ENCODE measurements at regions not wholly inside any gene's neighbourhood (a gene's known extent, or its start where the extent isn't known, plus 50 kb on each side); places are given as distances from the start of the nearest gene placed in this dataset.
"Not testable (repeated sequence)": the region's sequence is repeated elsewhere in the genome, so short reads cannot be mapped to it uniquely, and the experiment has no call there.

GRCh38 chr4:68720723-68721122, 50.3 kb upstream of the UGT2B15 start:
- H3K27me3 ChIP-seq; H3K36me3 ChIP-seq; intact Hi-C loops (cut with DNase I; ENCODE audit: low total_unique reads); H3K4me1 ChIP-seq; H3K4me3 ChIP-seq; H3K27ac ChIP-seq; H3K9me3 ChIP-seq; DNase-seq (ENCODE audit: low spot score in 2 of 2): not testable (repeated sequence)

- no peaks in the 10 kb centered on the region for H3K4me1 ChIP-seq
- no peaks in the 10 kb centered on the region for H3K36me3 ChIP-seq
- H3K27me3 ChIP-seq: no peaks in the 10 kb centered on the region
- no peak overlapping the region for H3K4me3 ChIP-seq
- no peak for DNase-seq (ENCODE audit: low spot score in 2 of 2)
- H3K9me3 ChIP-seq: no peaks in the 10 kb centered on the region
- H3K27ac ChIP-seq: no peak overlapping the region
- TF ChIP-seq POLR2A (IDR thresholded peaks at IDR 0.05) (no peak), CTCF (IDR thresholded peaks at IDR 0.05) (no peak), POLR2AphosphoS5 (IDR thresholded peaks at IDR 0.05) (no peak)
- intact Hi-C loops (cut with DNase I; ENCODE audit: low total_unique reads): no loop called here
These were observed 54.0 kb upstream of the UGT2B15 start for GRCh38 chr4:68724426-68724825.

GRCh38 chr4:68724922-68725321, 54.5 kb upstream of the UGT2B15 start:
- TF ChIP-seq POLR2A (IDR thresholded peaks at IDR 0.05): no peak
- TF ChIP-seq POLR2AphosphoS5 (IDR thresholded peaks at IDR 0.05): no peak
- no peak for TF ChIP-seq CTCF (IDR thresholded peaks at IDR 0.05)
- intact Hi-C loops (cut with DNase I; ENCODE audit: low total_unique reads): no loop called here
- no peak for DNase-seq (ENCODE audit: low spot score in 2 of 2)
- H3K36me3 ChIP-seq: no peaks in the 10 kb centered on the region
- H3K9me3 ChIP-seq: no peaks in the 10 kb centered on the region
- no peak overlapping the region for H3K4me3 ChIP-seq
- H3K4me1 ChIP-seq: no peaks in the 10 kb centered on the region
- no peaks in the 10 kb centered on the region for H3K27me3 ChIP-seq
- H3K27ac ChIP-seq: no peak overlapping the region

GRCh38 chr4:68732653-68733466, 62.4 kb upstream of the UGT2B15 start:
- DNase-seq (ENCODE audit: low spot score in 2 of 2): no peak
- no peaks in the 10 kb centered on the region for H3K27me3 ChIP-seq
- TF ChIP-seq POLR2A (IDR thresholded peaks at IDR 0.05): no peak
- no peak for TF ChIP-seq POLR2AphosphoS5 (IDR thresholded peaks at IDR 0.05)
- no peak for TF ChIP-seq CTCF (IDR thresholded peaks at IDR 0.05)
- H3K4me1 ChIP-seq: no peaks in the 10 kb centered on the region
- H3K9me3 ChIP-seq: no peaks in the 10 kb centered on the region
- no peak overlapping the region for H3K27ac ChIP-seq
- H3K36me3 ChIP-seq: no peaks in the 10 kb centered on the region
- intact Hi-C loops (cut with DNase I; ENCODE audit: low total_unique reads): no loop called here
- no peak overlapping the region for H3K4me3 ChIP-seq

GRCh38 chr4:68734095-68734494, 63.6 kb upstream of the UGT2B15 start:
- intact Hi-C loops (cut with DNase I; ENCODE audit: low total_unique reads): no loop called here
- Histone ChIP-seq H3K27ac (no peak overlapping the region), H3K36me3 (no peaks in the 10 kb centered on the region)

More at GRCh38 chr4:68734095-68734494, 63.6 kb upstream of the UGT2B15 start:
- Histone ChIP-seq H3K27me3 (no peaks in the 10 kb centered on the region), H3K4me3 (no peak overlapping the region), H3K9me3 (no peaks in the 10 kb centered on the region), H3K4me1 (no peaks in the 10 kb centered on the region)
- TF ChIP-seq POLR2AphosphoS5 (IDR thresholded peaks at IDR 0.05) (no peak), POLR2A (IDR thresholded peaks at IDR 0.05) (no peak), CTCF (IDR thresholded peaks at IDR 0.05) (no peak)
- no peak for DNase-seq (ENCODE audit: low spot score in 2 of 2)
